ENCODE measurements at regions not wholly inside any gene's neighbourhood (a gene's known extent, or its start where the extent isn't known, plus 50 kb on each side); places are given as distances from the start of the nearest gene placed in this dataset.
"Not testable (repeated sequence)": the region's sequence is repeated elsewhere in the genome, so short reads cannot be mapped to it uniquely, and the experiment has no call there.

- no peak for DNase-seq (ENCODE audit: low spot score)
These were observed 427.1 kb upstream of the PRR20A start for GRCh38 chr13:56713656-56714055.

- DNase-seq (ENCODE audit: low spot score): no peak
These were observed 421.9 kb upstream of the PRR20A start for GRCh38 chr13:56718791-56719190.

- no peak for DNase-seq (ENCODE audit: low spot score)
These were observed 419.9 kb upstream of the PRR20A start for GRCh38 chr13:56720841-56721240.

- DNase-seq (ENCODE audit: low spot score): no peak
These were observed 405.2 kb upstream of the PRR20A start for GRCh38 chr13:56735537-56735942.

- no peak for DNase-seq (ENCODE audit: low spot score)
These were observed 403.8 kb upstream of the PRR20A start for GRCh38 chr13:56736966-56737365.

- no peak for DNase-seq (ENCODE audit: low spot score)
These were observed 388.1 kb upstream of the PRR20A start for GRCh38 chr13:56752636-56753035.

GRCh38 chr13:56755181-56755935 lies 385.4 kb upstream of the PRR20A start:
- DNase-seq (ENCODE audit: low spot score): no peak

GRCh38 chr13:56763333-56763732 lies 377.4 kb upstream of the PRR20A start:
- not testable (repeated sequence) for DNase-seq (ENCODE audit: low spot score)

- DNase-seq (ENCODE audit: low spot score): no peak
These were observed 367.6 kb upstream of the PRR20A start for GRCh38 chr13:56773148-56773547.

GRCh38 chr13:56789527-56789926 lies 351.2 kb upstream of the PRR20A start:
- DNase-seq (ENCODE audit: low spot score): no peak

GRCh38 chr13:56837161-56837560 lies 303.6 kb upstream of the PRR20A start:
- DNase-seq (ENCODE audit: low spot score): no peak

GRCh38 chr13:56850852-56851251 lies 289.9 kb upstream of the PRR20A start:
- no peak for DNase-seq (ENCODE audit: low spot score)

- DNase-seq (ENCODE audit: low spot score): no peak
These were observed 279.2 kb upstream of the PRR20A start for GRCh38 chr13:56861476-56861875.

GRCh38 chr13:56864451-56864850 lies 276.3 kb upstream of the PRR20A start:
- no peak for DNase-seq (ENCODE audit: low spot score)

GRCh38 chr13:56865416-56865815 lies 275.3 kb upstream of the PRR20A start:
- DNase-seq (ENCODE audit: low spot score): no peak

GRCh38 chr13:56869671-56870070 lies 271.0 kb upstream of the PRR20A start:
- no peak for DNase-seq (ENCODE audit: low spot score)

- no peak for DNase-seq (ENCODE audit: low spot score)
These were observed 254.3 kb upstream of the PRR20A start for GRCh38 chr13:56886398-56886797.

GRCh38 chr13:56888455-56888854 lies 252.3 kb upstream of the PRR20A start:
- no peak for DNase-seq (ENCODE audit: low spot score)

GRCh38 chr13:56893843-56894242 lies 246.9 kb upstream of the PRR20A start:
- no peak for DNase-seq (ENCODE audit: low spot score)

- DNase-seq (ENCODE audit: low spot score): no peak
These were observed 240.0 kb upstream of the PRR20A start for GRCh38 chr13:56900549-56901279.

GRCh38 chr13:56902276-56902675 lies 238.4 kb upstream of the PRR20A start:
- no peak for DNase-seq (ENCODE audit: low spot score)

GRCh38 chr13:56903710-56904282 lies 236.9 kb upstream of the PRR20A start:
- DNase-seq (ENCODE audit: low spot score): no peak

GRCh38 chr13:56906909-56907308 lies 233.8 kb upstream of the PRR20A start:
- no peak for DNase-seq (ENCODE audit: low spot score)

Data from globus pallidus (tissue), 1 donor.